Thyroid gland (tissue), 4 donors: ENCODE measurements at regions not wholly inside any gene's neighbourhood (a gene's known extent, or its start where the extent isn't known, plus 50 kb on each side); places are given as distances from the start of the nearest gene placed in this dataset.

Experiments used
- POLR2A ChIP-seq, 2 donors: fragments of 450-650 bp; IDR thresholded peaks; one replicate each; pipeline ENCODE4 v1.6.1; 2017; ENCODE audit warnings: antibody characterized with exemption in 2 of 2, mild to moderate bottlenecking in 2 of 2, moderate library complexity in 1 of 2
- TF ChIP-seq, protein P1 (sequence below), 6 experiments: fragments of 200-600 bp in 3 of 6; fragments of 450-650 bp in 3 of 6; sonication (generic) in 3 of 6; IDR thresholded peaks; one replicate each; pipeline ENCODE4 v1.5.1; 2016 to 2019; ENCODE audit warnings: antibody characterized with exemption in 6 of 6, mild to moderate bottlenecking in 2 of 6, inconsistent platforms in 1 of 6, moderate library complexity in 1 of 6

DNA sequence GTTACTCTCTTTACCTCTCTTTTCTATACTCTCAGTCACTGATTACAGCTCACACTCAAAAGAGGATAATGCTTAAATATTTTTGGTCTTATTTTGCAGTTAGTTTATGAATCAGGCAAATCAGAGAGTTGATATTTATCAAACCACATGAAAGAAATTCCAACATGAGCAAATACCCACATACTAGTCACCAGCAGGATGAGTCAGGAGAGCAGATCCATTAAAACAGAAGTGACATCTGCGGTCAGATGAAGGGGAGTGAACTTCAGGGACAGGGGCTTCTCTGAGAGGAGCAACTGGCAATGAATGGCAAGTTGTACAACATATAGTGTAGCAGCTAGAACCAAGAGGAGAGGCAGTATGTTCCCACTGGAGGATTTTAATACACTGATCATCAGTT lies 258.7 kb downstream of the SYT10 start:
- TF ChIP-seq, protein P1, sequence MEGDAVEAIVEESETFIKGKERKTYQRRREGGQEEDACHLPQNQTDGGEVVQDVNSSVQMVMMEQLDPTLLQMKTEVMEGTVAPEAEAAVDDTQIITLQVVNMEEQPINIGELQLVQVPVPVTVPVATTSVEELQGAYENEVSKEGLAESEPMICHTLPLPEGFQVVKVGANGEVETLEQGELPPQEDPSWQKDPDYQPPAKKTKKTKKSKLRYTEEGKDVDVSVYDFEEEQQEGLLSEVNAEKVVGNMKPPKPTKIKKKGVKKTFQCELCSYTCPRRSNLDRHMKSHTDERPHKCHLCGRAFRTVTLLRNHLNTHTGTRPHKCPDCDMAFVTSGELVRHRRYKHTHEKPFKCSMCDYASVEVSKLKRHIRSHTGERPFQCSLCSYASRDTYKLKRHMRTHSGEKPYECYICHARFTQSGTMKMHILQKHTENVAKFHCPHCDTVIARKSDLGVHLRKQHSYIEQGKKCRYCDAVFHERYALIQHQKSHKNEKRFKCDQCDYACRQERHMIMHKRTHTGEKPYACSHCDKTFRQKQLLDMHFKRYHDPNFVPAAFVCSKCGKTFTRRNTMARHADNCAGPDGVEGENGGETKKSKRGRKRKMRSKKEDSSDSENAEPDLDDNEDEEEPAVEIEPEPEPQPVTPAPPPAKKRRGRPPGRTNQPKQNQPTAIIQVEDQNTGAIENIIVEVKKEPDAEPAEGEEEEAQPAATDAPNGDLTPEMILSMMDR (IDR thresholded peaks at IDR 0.05), result no peak
- no peak for TF ChIP-seq POLR2A (IDR thresholded peaks at IDR 0.05)
